Right ventricle myocardium superior (tissue), 1 donor: ENCODE measurements at regions not wholly inside any gene's neighbourhood (a gene's known extent, or its start where the extent isn't known, plus 50 kb on each side); places are given as distances from the start of the nearest gene placed in this dataset.

Experiments used
- ATAC-seq: fragments of 200-7000 bp; cut with Tn5 transposase; one replicate; pipeline ENCODE4 v1.9.1; 2020; ENCODE audit warnings: mild to moderate bottlenecking; ENCODE audit not compliant: poor library complexity
- DNase-seq: peaks from one replicate; pipeline ENCODE4 v3.0.0-alpha.2; 2020
- intact Hi-C: fragments of 100-400 bp; cut with DNase I; formaldehyde crosslinking; loops from one replicate; pipeline ENCODE4 v1.11.2; 2022
- donor health status: DM: no; HTN: yes; CAD: no; lungs with severe emphysema.

GRCh38 chr10:3723766-3724165, 61.2 kb downstream of the KLF6 start:
- intact Hi-C loops: no loop called here
- ATAC-seq (no peak), DNase-seq (no peak)

- peak; percentile 58 for DNase-seq
- peak; percentile 91 for ATAC-seq
- intact Hi-C loops: no loop called here
Measured at GRCh38 chr10:3720228-3721019, 64.6 kb downstream of the KLF6 start.

- ATAC-seq (no peak), DNase-seq (no peak)
- intact Hi-C loops: no loop called here
Measured at GRCh38 chr10:3719024-3719843, 65.8 kb downstream of the KLF6 start.

GRCh38 chr10:3716093-3716492, 68.9 kb downstream of the KLF6 start:
- ATAC-seq (no peak), DNase-seq (no peak)
- intact Hi-C loops: no loop called here

- DNase-seq (no peak), ATAC-seq (no peak)
- intact Hi-C loops: no loop called here
Measured at GRCh38 chr10:3714967-3715366, 70.0 kb downstream of the KLF6 start.

- intact Hi-C loops: no loop called here
- ATAC-seq (no peak), DNase-seq (no peak)
Measured at GRCh38 chr10:3714531-3714930, 70.5 kb downstream of the KLF6 start.

GRCh38 chr10:3712707-3713106, 72.3 kb downstream of the KLF6 start:
- intact Hi-C loops: no loop called here
- DNase-seq (no peak), ATAC-seq (no peak)

GRCh38 chr10:3711918-3712317, 73.1 kb downstream of the KLF6 start:
- intact Hi-C loops: no loop called here
- ATAC-seq (no peak), DNase-seq (no peak)

- no peak for DNase-seq
- intact Hi-C loops: no loop called here
- no peak for ATAC-seq
Measured at GRCh38 chr10:3710764-3711163, 74.2 kb downstream of the KLF6 start.

GRCh38 chr10:3709456-3710060, 75.5 kb downstream of the KLF6 start:
- ATAC-seq: no peak
- no peak for DNase-seq
- intact Hi-C loops: no loop called here

- ATAC-seq (no peak), DNase-seq (no peak)
- intact Hi-C loops: no loop called here
Measured at GRCh38 chr10:3708852-3709251, 76.2 kb downstream of the KLF6 start.

- DNase-seq (no peak), ATAC-seq (peak; percentile 85)
- intact Hi-C loops: no loop called here
Measured at GRCh38 chr10:3704565-3705325, 80.3 kb downstream of the KLF6 start.

- no peak for DNase-seq
- no peak for ATAC-seq
- intact Hi-C loops: no loop called here
Measured at GRCh38 chr10:3702569-3702968, 82.4 kb downstream of the KLF6 start.

- DNase-seq (no peak), ATAC-seq (no peak)
- intact Hi-C loops: no loop called here
Measured at GRCh38 chr10:3702056-3702546, 82.9 kb downstream of the KLF6 start.

- intact Hi-C loops: no loop called here
- no peak for DNase-seq
- ATAC-seq: no peak
Measured at GRCh38 chr10:3701491-3701890, 83.5 kb downstream of the KLF6 start.

GRCh38 chr10:3700531-3701076, 84.4 kb downstream of the KLF6 start:
- DNase-seq (no peak), ATAC-seq (no peak)
- intact Hi-C loops: no loop called here

- DNase-seq (no peak), ATAC-seq (no peak)
- intact Hi-C loops: no loop called here
Measured at GRCh38 chr10:3699916-3700315, 85.1 kb downstream of the KLF6 start.

GRCh38 chr10:3698312-3698711, 86.7 kb downstream of the KLF6 start:
- ATAC-seq (no peak), DNase-seq (no peak)
- intact Hi-C loops: no loop called here

GRCh38 chr10:3693698-3694080, 91.3 kb downstream of the KLF6 start:
- DNase-seq: no peak
- no peak for ATAC-seq
- intact Hi-C loops: no loop called here
